ENCODE measurements at regions not wholly inside any gene's neighbourhood (a gene's known extent, or its start where the extent isn't known, plus 50 kb on each side); places are given as distances from the start of the nearest gene placed in this dataset.
A peak's percentile ranks its signal among the peaks of the same experiment; 100 is the strongest.

DNA sequence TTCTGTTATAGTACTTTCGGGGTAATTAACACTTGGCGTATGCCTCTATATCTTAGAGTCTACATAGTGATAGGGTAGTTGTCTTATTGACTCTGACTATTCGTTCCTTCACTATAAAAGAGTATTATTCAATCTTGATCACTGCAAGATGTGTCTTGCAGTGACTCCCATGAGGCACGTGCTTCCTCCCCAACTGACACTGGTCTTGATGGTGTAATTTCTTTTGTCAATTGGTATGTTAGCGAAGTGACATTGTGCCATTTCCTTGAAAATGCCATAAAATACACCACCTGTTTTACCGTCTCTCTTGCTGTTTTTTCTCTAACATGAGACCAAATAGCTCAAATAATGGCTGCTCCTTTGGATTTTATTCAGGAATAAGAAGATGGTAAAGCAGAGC, 1314.1 kb upstream of the CDH6 start:
- Histone ChIP-seq H3K9ac (ENCODE audit: low read length in 3 of 3) (no peak overlapping the region), H3K9me3 (ENCODE audit: control insufficient read depth in 2 of 3, insufficient read depth in 1 of 3, low read length in 3 of 3) (peaks cover 0 to 9% (median 0%) of the 10 kb centered on the region in 3 donors), H3K27me3 (ENCODE audit: control insufficient read depth, insufficient read depth, low read length) (no peaks in the 10 kb centered on the region), H3K4me3 (ENCODE audit: low read length in 3 of 3) (no peak overlapping the region), H3K36me3 (ENCODE audit: control insufficient read depth in 2 of 3, insufficient read depth in 3 of 3, low read length in 3 of 3) (no peaks in the 10 kb centered on the region), H3K27ac (ENCODE audit: low read depth in 2 of 2, low read length in 2 of 2) (no peak overlapping the region), H3K4me1 (ENCODE audit: control insufficient read depth in 2 of 3, insufficient read depth in 2 of 3, low read depth in 1 of 3, low read length in 3 of 3) (no peaks in the 10 kb centered on the region)
- no peak for TF ChIP-seq CTCF (IDR thresholded peaks at IDR 0.05; ENCODE audit: borderline replicate concordance, extremely low read depth, insufficient read depth)
- intact Hi-C loops (cut with DNase I): no loop called here
- DNase-seq (no peak), FAIRE-seq (no peak)

DNA sequence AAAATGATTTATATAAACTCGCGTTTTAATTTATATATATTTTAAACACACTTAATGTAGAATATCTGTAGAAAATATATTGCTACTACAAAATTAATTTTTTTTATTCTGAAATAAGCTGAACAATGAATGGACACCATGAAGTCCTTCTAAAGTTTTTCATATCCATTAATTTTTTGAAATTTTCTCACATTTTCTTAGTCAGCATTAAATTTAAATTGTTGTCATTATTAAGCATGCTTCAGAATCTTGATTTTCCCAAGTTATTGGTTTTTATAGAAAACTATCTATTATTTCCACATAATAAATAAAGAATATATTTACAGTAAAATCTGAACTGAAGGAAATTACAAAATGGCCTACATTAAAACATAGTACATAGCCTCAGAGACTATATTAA, 1314.9 kb upstream of the CDH6 start:
- no peak for DNase-seq
- intact Hi-C loops (cut with DNase I): no loop called here
- Histone ChIP-seq H3K27me3 (ENCODE audit: control insufficient read depth, insufficient read depth, low read length) (no peaks in the 10 kb centered on the region), H3K36me3 (ENCODE audit: control insufficient read depth in 2 of 3, insufficient read depth in 3 of 3, low read length in 3 of 3) (no peaks in the 10 kb centered on the region), H3K9me3 (ENCODE audit: control insufficient read depth in 2 of 3, insufficient read depth in 1 of 3, low read length in 3 of 3) (peaks cover 0 to 9% (median 0%) of the 10 kb centered on the region in 3 donors), H3K27ac (ENCODE audit: low read depth in 2 of 2, low read length in 2 of 2) (no peak overlapping the region), H3K4me3 (ENCODE audit: low read length in 3 of 3) (no peak overlapping the region), H3K4me1 (ENCODE audit: control insufficient read depth in 2 of 3, insufficient read depth in 2 of 3, low read depth in 1 of 3, low read length in 3 of 3) (no peaks in the 10 kb centered on the region), H3K9ac (ENCODE audit: low read length in 3 of 3) (no peak overlapping the region)
- peak; percentile 35 for FAIRE-seq
- no peak for TF ChIP-seq CTCF (IDR thresholded peaks at IDR 0.05; ENCODE audit: borderline replicate concordance, extremely low read depth, insufficient read depth)

DNA sequence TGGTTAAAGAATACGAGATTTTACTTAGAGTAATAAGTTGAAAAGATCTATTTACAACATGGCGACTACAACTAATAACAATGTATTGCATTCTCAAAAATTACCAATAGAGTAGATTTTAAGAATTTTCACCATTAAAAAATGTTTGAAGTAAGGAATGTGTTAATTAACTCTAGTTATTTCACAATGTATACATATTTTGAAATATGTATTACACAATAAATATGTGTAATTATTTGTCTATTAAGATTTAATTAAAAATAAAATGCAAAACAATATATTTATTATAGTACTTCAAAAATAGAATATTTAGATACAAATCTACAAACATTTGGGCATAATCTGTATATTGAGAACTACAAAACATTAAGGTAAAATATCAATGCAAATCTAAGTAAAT, 1326.3 kb upstream of the CDH6 start:
- no peaks in the 10 kb centered on the region for H3K27me3 ChIP-seq (ENCODE audit: control insufficient read depth, insufficient read depth, low read length)
- no peak overlapping the region for H3K9ac ChIP-seq (ENCODE audit: low read length in 3 of 3)
- intact Hi-C loops (cut with DNase I): no loop called here
- no peaks in the 10 kb centered on the region for H3K4me1 ChIP-seq (ENCODE audit: control insufficient read depth in 2 of 3, insufficient read depth in 2 of 3, low read depth in 1 of 3, low read length in 3 of 3)
- FAIRE-seq (no peak), DNase-seq (no peak)
- no peak overlapping the region for H3K27ac ChIP-seq (ENCODE audit: low read depth in 2 of 2, low read length in 2 of 2)
- no peaks in the 10 kb centered on the region for H3K9me3 ChIP-seq (ENCODE audit: control insufficient read depth in 2 of 3, insufficient read depth in 1 of 3, low read length in 3 of 3)
- TF ChIP-seq CTCF (IDR thresholded peaks at IDR 0.05; ENCODE audit: borderline replicate concordance, extremely low read depth, insufficient read depth): no peak
- no peak overlapping the region for H3K4me3 ChIP-seq (ENCODE audit: low read length in 3 of 3)
- no peaks in the 10 kb centered on the region for H3K36me3 ChIP-seq (ENCODE audit: control insufficient read depth in 2 of 3, insufficient read depth in 3 of 3, low read length in 3 of 3)

DNA sequence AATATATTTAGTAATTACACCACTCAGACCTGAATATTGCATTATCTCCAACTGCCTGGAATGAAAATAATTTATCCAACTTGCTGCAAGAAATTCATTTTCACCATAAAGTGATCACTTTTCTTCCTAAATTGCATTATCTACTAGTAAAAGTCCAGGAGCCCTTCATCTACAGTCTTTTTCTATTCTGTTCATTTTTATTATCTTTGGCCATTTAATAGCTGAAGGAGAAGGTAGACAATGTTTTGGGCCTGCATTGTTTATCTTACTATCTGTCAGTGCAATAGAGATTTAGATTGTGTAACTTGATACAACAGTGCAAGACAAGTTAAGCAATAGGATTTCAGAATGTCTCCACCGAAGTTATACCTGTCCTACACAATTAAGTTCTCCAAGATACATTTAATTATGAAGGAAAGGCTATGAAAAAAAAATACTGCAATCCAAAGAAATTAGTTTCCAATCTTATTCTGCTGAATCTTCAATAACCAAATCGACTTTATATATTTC, 1339.7 kb upstream of the CDH6 start:
- DNase-seq (peak in 2 of 5 donors; percentile 3 to 4), FAIRE-seq (no peak)
- Histone ChIP-seq H3K36me3 (ENCODE audit: control insufficient read depth in 2 of 3, insufficient read depth in 3 of 3, low read length in 3 of 3) (no peaks in the 10 kb centered on the region), H3K9ac (ENCODE audit: low read length in 3 of 3) (no peak overlapping the region), H3K27me3 (ENCODE audit: control insufficient read depth, insufficient read depth, low read length) (no peaks in the 10 kb centered on the region), H3K4me1 (ENCODE audit: control insufficient read depth in 2 of 3, insufficient read depth in 2 of 3, low read depth in 1 of 3, low read length in 3 of 3) (no peaks in the 10 kb centered on the region), H3K9me3 (ENCODE audit: control insufficient read depth in 2 of 3, insufficient read depth in 1 of 3, low read length in 3 of 3) (peaks cover 0 to 5% (median 0%) of the 10 kb centered on the region in 3 donors), H3K4me3 (ENCODE audit: low read length in 3 of 3) (no peak overlapping the region), H3K27ac (ENCODE audit: low read depth in 2 of 2, low read length in 2 of 2) (no peak overlapping the region)
- no peak for TF ChIP-seq CTCF (IDR thresholded peaks at IDR 0.05; ENCODE audit: borderline replicate concordance, extremely low read depth, insufficient read depth)
- intact Hi-C loops (cut with DNase I): no loop called here
